Parathyroid adenoma (tissue), 2 donors: ENCODE measurements at regions not wholly inside any gene's neighbourhood (a gene's known extent, or its start where the extent isn't known, plus 50 kb on each side); places are given as distances from the start of the nearest gene placed in this dataset.

Source experiments
- H2AFZ ChIP-seq: fragments of 300-600 bp; sonication (generic); one replicate; pipeline ENCODE4 v1.7.0; 2017; ENCODE audit warnings: antibody characterized with exemption, mild to moderate bottlenecking
- H3K27ac ChIP-seq: fragments of 300-600 bp; sonication (generic); one replicate; pipeline ENCODE4 v1.7.0; 2017
- H3K27me3 ChIP-seq: fragments of 300-600 bp; sonication (generic); one replicate; pipeline ENCODE4 v1.7.0; 2017; ENCODE audit warnings: low read length; ENCODE audit not compliant: control insufficient read depth, insufficient read depth
- H3K36me3 ChIP-seq: fragments of 300-600 bp; sonication (generic); one replicate; pipeline ENCODE4 v1.7.0; 2017; ENCODE audit warnings: low read length; ENCODE audit not compliant: control insufficient read depth, insufficient read depth
- H3K4me1 ChIP-seq: fragments of 300-600 bp; sonication (generic); one replicate; pipeline ENCODE4 v1.7.0; 2017; ENCODE audit warnings: control low read depth
- H3K4me2 ChIP-seq: fragments of 300-600 bp; sonication (generic); one replicate; pipeline ENCODE4 v1.7.0; 2017; ENCODE audit warnings: low read length
- H3K4me3 ChIP-seq: fragments of 300-600 bp; sonication (generic); one replicate; pipeline ENCODE4 v1.7.0; 2017; ENCODE audit warnings: low read depth, low read length
- H3K79me2 ChIP-seq: fragments of 300-600 bp; sonication (generic); one replicate; pipeline ENCODE4 v1.7.0; 2017; ENCODE audit warnings: control low read depth
- H3K9ac ChIP-seq: fragments of 300-600 bp; sonication (generic); one replicate; pipeline ENCODE4 v1.7.0; 2017; ENCODE audit warnings: mild to moderate bottlenecking
- H3K9me3 ChIP-seq: fragments of 300-600 bp; sonication (generic); one replicate; pipeline ENCODE4 v1.7.0; 2017; ENCODE audit warnings: low read length; ENCODE audit not compliant: control insufficient read depth
- CTCF ChIP-seq: fragments of 300-600 bp; sonication (generic); IDR thresholded peaks from one replicate; pipeline ENCODE4 v1.7.0; 2017; ENCODE audit warnings: antibody characterized with exemption, mild to moderate bottlenecking
- donor health status: primary hyperparathyroidism.

GRCh38 chr11:22510741-22511140, 114.9 kb downstream of the FANCF start:
- peak overlapping the region; percentile 34 for H2AFZ ChIP-seq

GRCh38 chr11:22510010-22510409, 115.6 kb downstream of the FANCF start:
- no peak for TF ChIP-seq CTCF
- Histone ChIP-seq H3K27me3 (no peaks in the 10 kb centered on the region), H3K4me1 (no peaks in the 10 kb centered on the region), H3K36me3 (no peaks in the 10 kb centered on the region), H2AFZ (no peak overlapping the region), H3K79me2 (no peaks in the 10 kb centered on the region), H3K9me3 (no peaks in the 10 kb centered on the region), H3K4me2 (no peak overlapping the region), H3K9ac (no peak overlapping the region), H3K27ac (no peak overlapping the region), H3K4me3 (no peak overlapping the region)

More at GRCh38 chr11:22510741-22511140, 114.9 kb downstream of the FANCF start:
- H3K27me3 ChIP-seq, result no peaks in the 10 kb centered on the region
- no peaks in the 10 kb centered on the region for H3K79me2 ChIP-seq
- no peak overlapping the region for H3K4me2 ChIP-seq
- H3K9ac ChIP-seq, result no peak overlapping the region
- no peak overlapping the region for H3K27ac ChIP-seq
- no peak for TF ChIP-seq CTCF
- no peaks in the 10 kb centered on the region for H3K4me1 ChIP-seq
- H3K36me3 ChIP-seq, result no peaks in the 10 kb centered on the region
- no peaks in the 10 kb centered on the region for H3K9me3 ChIP-seq
- H3K4me3 ChIP-seq, result no peak overlapping the region

GRCh38 chr11:22508665-22509064, 117.0 kb downstream of the FANCF start:
- no peak overlapping the region for H3K27ac ChIP-seq

GRCh38 chr11:22497474-22497873, 128.1 kb downstream of the FANCF start:
- no peak overlapping the region for H3K4me3 ChIP-seq
- no peaks in the 10 kb centered on the region for H3K4me1 ChIP-seq
- no peaks in the 10 kb centered on the region for H3K36me3 ChIP-seq
- no peaks in the 10 kb centered on the region for H3K79me2 ChIP-seq
- no peak for TF ChIP-seq CTCF
- H3K9ac ChIP-seq, result no peak overlapping the region
- H3K27me3 ChIP-seq, result no peaks in the 10 kb centered on the region
- H3K9me3 ChIP-seq, result no peaks in the 10 kb centered on the region
- H2AFZ ChIP-seq, result no peak overlapping the region
- H3K4me2 ChIP-seq, result no peak overlapping the region
- H3K27ac ChIP-seq, result no peak overlapping the region

More at GRCh38 chr11:22508665-22509064, 117.0 kb downstream of the FANCF start:
- no peak overlapping the region for H3K4me2 ChIP-seq
- no peak overlapping the region for H3K4me3 ChIP-seq
- H2AFZ ChIP-seq, result no peak overlapping the region
- H3K9me3 ChIP-seq, result no peaks in the 10 kb centered on the region
- no peak overlapping the region for H3K9ac ChIP-seq
- no peaks in the 10 kb centered on the region for H3K4me1 ChIP-seq
- TF ChIP-seq CTCF, result no peak
- H3K36me3 ChIP-seq, result no peaks in the 10 kb centered on the region
- H3K27me3 ChIP-seq, result no peaks in the 10 kb centered on the region
- no peaks in the 10 kb centered on the region for H3K79me2 ChIP-seq

- no peak overlapping the region for H2AFZ ChIP-seq
These were observed 133.9 kb downstream of the FANCF start for GRCh38 chr11:22491555-22492225.

More at GRCh38 chr11:22491555-22492225, 133.9 kb downstream of the FANCF start:
- TF ChIP-seq CTCF, result no peak
- Histone ChIP-seq H3K9ac (no peak overlapping the region), H3K79me2 (no peaks in the 10 kb centered on the region), H3K4me3 (no peak overlapping the region), H3K4me2 (no peak overlapping the region), H3K9me3 (no peaks in the 10 kb centered on the region), H3K27ac (no peak overlapping the region), H3K4me1 (no peaks in the 10 kb centered on the region), H3K36me3 (no peaks in the 10 kb centered on the region), H3K27me3 (no peaks in the 10 kb centered on the region)
